ENCODE measurements at regions not wholly inside any gene's neighbourhood (a gene's known extent, or its start where the extent isn't known, plus 50 kb on each side); places are given as distances from the start of the nearest gene placed in this dataset.

DNA sequence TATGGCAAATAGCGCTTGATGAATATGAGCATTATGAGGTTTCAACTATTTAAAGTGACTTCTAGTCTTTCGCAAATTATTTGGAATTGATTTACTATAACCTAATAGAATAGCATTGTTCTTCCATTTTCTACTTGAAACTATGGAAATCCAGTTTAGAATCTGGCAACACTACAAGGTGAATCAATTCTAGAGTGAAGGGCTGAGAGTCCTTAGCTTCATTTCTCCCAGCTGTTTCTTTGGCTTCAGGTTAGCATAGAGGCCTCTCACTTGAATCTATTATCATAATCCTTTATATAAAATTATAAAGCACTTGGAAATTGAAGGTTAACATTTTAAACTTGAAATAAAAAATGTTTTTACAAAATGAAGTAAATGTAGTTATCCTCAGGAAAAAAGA lies 318.8 kb downstream of the CCDC85A start:
- no peak for TF ChIP-seq EZH2 (IDR thresholded peaks at IDR 0.05)
- no peak for TF ChIP-seq POLR2AphosphoS5 (IDR thresholded peaks at IDR 0.05; ENCODE audit: borderline replicate concordance, low read depth, low read length)
- TF ChIP-seq FOXP2 (optimal IDR thresholded peaks at IDR 0.05; ENCODE audit: control extremely low read depth, extremely low read length, insufficient read depth): no peak
